D721Med (cell line): ENCODE measurements at regions not wholly inside any gene's neighbourhood (a gene's known extent, or its start where the extent isn't known, plus 50 kb on each side); places are given as distances from the start of the nearest gene placed in this dataset.

Source experiments
- DNase-seq: peaks from one replicate; pipeline ENCODE4 v3.0.0; 2011; ENCODE audit warnings: low spot score; ENCODE audit not compliant: insufficient read length
- FAIRE-seq: peaks from 2 replicates; lab custom pipeline; 2011; peaks lifted over from hg19 to GRCh38; lab: Jason Lieb, UNC
- TF ChIP-seq, protein P1 (sequence below): IDR thresholded peaks from 2 replicates; pipeline ENCODE4 v1.5.1; 2012; ENCODE audit warnings: mild to moderate bottlenecking, control low read depth; ENCODE audit not compliant: insufficient read depth; ENCODE audit errors: missing control alignments

DNA sequence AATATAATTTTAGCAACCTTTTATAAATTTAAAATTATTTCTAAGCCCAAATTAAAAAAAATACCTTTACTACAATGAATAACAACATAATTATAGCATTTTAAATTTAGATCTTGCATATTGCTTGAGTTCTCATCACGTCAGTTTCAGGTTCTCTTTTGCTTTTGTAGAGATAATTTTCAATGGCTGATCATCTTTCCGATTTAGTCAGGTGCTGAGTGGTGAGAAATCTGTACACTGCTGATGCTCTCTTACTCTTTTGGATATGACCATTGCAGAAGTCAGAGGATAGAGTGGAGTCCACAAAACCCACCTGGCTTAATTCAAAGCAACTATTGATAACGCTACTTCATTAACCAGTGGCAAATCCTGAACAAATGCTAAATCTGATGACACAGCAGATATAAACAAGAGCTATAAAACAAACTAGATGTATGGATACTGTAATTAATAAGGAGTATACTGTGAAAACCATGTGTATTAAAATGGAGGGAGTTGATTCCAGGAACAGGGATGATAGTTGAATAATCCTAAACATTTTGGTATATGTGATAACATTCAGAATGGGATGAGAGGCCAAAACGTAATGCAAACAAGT lies 394.8 kb downstream of the CSNK1G3 start:
- DNase-seq = no peak
- FAIRE-seq = no peak
- TF ChIP-seq, protein P1, sequence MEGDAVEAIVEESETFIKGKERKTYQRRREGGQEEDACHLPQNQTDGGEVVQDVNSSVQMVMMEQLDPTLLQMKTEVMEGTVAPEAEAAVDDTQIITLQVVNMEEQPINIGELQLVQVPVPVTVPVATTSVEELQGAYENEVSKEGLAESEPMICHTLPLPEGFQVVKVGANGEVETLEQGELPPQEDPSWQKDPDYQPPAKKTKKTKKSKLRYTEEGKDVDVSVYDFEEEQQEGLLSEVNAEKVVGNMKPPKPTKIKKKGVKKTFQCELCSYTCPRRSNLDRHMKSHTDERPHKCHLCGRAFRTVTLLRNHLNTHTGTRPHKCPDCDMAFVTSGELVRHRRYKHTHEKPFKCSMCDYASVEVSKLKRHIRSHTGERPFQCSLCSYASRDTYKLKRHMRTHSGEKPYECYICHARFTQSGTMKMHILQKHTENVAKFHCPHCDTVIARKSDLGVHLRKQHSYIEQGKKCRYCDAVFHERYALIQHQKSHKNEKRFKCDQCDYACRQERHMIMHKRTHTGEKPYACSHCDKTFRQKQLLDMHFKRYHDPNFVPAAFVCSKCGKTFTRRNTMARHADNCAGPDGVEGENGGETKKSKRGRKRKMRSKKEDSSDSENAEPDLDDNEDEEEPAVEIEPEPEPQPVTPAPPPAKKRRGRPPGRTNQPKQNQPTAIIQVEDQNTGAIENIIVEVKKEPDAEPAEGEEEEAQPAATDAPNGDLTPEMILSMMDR = no peak

DNA sequence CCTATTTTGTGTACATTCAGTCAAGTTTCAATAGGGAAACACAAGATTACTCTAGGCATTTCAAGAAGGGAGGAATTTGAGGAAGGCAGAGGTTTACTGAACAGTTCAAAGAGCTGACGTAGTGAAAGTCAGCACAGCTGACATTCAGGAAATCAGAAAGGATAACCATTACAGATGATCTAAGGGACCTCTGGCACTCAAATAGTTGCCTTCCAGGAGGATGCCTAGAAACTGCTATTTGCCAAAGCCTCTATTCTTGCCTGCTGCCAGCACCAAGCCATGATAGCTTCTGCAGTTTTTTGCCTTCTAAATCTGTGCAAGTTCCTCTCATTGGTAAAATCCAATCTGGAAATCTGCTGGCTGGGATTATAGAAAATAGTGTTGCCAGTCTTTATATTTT lies 373.1 kb downstream of the CSNK1G3 start:
- DNase-seq (no peak), FAIRE-seq (no peak)
- TF ChIP-seq, protein P1 = no peak

DNA sequence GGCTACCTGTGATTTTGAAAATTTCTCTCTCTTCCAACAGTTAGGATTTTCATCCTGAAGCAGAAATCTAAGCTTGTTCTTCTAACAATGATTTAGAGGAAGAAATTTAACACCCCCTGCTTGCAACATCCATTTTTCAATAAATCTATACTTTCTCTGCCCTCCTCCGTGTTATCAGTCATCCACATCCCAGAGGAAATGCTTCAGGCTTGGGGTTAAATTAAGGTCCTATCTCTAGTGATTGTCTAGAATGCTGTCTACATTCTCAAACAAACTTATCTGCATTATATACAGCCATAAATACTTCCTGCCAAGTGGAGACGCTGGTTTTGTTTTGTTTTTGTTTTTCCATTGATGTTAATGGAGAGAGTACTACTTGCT lies 371.0 kb downstream of the CSNK1G3 start:
- DNase-seq (no peak), FAIRE-seq (no peak)
- TF ChIP-seq, protein P1 = no peak

DNA sequence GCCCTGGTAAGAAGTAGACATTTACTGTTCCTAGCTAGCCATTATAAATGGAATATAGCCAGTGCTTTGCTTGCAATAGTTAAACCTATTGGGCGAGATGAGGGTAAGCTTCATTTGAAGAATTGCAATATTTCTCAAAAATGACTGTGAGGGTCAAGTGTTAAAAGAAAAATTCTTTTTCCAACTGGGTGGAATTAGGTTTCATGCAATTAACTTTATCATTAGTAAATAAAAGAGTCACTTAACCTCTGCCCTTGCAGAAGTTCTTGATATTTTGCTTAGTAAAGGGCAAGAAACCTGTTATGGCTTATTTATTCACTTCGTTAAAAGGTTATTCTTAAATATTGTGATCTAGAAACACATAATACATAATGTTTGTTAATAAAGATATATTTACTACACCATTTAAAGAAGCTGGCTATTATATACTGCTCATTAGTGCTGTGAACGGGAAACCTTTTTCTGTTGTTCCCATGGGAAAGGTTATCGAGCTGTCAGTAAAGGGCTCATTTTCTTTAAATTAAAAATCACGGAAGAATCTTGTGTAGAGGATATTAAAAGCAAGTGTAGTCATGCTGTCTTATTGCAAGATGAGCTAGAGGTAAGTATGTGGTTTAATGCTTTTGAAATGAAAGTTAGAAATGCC lies 370.5 kb downstream of the CSNK1G3 start:
- TF ChIP-seq, protein P1 = no peak
- no peak for DNase-seq
- no peak for FAIRE-seq

DNA sequence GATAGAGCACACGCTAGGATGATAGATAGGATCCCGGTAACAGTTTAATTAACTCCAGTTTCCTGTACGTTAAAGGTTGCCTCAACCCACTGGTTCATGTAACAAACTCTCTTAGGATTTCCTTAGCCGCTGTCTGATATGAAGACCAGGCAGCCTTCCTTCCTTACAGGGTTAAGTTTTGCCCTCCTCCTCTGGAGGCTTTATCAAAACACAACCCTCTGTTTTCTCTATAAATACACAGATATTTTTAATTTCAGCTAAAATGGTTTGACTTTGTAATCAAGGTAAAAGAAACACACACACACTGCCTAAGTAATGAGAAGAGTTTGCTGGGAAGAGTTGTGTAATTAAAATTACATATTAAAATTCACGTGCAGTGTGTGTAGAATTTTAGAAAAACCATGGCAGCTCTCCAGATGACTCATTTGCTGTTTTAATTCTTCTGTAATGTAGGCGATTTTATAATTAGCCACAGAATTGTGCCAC lies 369.8 kb downstream of the CSNK1G3 start:
- TF ChIP-seq, protein P1 = no peak
- DNase-seq = no peak
- no peak for FAIRE-seq

DNA sequence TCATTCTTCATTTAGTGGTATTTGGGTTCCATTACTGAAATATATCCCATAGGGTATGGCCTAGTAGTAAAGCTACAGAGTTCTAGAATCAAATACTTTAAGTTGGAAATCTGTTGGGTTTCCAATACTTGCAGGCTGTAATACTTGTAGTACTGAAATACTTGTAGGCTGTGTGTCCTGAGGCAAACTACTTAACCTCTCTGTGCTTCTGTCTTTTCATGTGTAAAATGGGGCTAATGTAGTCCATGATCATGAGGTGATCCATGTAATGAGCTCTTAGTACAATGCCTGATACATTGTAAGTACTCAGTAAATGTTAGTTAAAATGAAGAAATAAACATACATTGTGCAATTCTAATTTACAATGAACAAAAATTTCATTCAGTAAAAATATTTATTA lies 368.9 kb downstream of the CSNK1G3 start:
- DNase-seq (no peak), FAIRE-seq (no peak)
- TF ChIP-seq, protein P1 = no peak

DNA sequence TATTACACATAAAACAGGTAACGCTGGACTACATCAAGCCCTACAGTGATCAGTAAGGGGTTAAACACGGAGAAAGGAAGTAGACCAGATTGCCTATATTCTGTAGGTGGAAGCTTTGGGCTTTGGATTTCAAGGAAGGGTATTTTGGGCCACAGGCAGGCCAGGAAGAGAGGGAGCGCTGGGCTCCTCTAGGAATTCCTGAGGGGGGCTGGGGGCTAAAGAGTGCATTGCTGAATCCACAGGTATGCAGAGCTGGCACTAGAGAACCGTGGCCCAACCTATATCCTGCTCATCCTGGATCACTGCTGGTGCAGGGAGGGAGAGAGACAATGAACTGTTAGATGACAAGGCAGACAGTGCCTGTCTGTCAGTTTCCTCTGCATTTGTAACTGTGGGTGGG lies 367.1 kb downstream of the CSNK1G3 start:
- DNase-seq (no peak), FAIRE-seq (no peak)
- TF ChIP-seq, protein P1 = no peak
